ENCODE measurements at regions not wholly inside any gene's neighbourhood (a gene's known extent, or its start where the extent isn't known, plus 50 kb on each side); places are given as distances from the start of the nearest gene placed in this dataset.

DNA sequence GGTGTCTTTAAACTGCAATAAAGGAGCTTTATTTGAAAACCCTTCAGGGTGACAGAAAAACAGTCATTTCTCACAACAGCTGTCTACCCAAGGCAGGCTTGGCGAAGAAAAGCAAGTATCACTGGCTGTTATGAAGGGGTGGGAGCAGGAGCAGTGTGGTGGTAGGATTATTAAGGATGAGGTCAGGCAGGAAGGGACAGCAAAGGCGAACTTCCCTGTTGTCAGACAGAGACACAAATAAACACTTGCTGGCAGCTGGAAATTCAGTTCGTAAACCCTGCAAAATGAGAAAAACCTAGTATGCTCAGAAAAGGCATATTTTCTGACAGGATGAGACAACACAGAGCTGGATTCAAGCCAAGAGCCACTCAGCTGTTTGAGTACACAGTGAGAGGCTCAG lies 416.3 kb upstream of the CDH5 start (continued):
- TF ChIP-seq CBX8 (IDR thresholded peaks at IDR 0.05; ENCODE audit: borderline replicate concordance, low read depth, low read length) (no peak), TEAD4 (IDR thresholded peaks at IDR 0.05; ENCODE audit: low read depth, low read length) (no peak), SIRT6 (IDR thresholded peaks at IDR 0.05; ENCODE audit: low read length) (no peak), BACH1 (IDR thresholded peaks at IDR 0.05; ENCODE audit: low read length) (no peak), BRCA1 (IDR thresholded peaks at IDR 0.05; ENCODE audit: low read depth, low read length) (no peak), ASH2L (IDR thresholded peaks at IDR 0.05; ENCODE audit: low read length) (no peak)
- TF ChIP-seq, protein P1, sequence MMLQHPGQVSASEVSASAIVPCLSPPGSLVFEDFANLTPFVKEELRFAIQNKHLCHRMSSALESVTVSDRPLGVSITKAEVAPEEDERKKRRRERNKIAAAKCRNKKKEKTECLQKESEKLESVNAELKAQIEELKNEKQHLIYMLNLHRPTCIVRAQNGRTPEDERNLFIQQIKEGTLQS (IDR thresholded peaks at IDR 0.05; ENCODE audit: insufficient read depth, low read depth, low read length), result no peak

Measured in H1 (cell line).